ENCODE measurements at regions not wholly inside any gene's neighbourhood (a gene's known extent, or its start where the extent isn't known, plus 50 kb on each side); places are given as distances from the start of the nearest gene placed in this dataset.

DNA sequence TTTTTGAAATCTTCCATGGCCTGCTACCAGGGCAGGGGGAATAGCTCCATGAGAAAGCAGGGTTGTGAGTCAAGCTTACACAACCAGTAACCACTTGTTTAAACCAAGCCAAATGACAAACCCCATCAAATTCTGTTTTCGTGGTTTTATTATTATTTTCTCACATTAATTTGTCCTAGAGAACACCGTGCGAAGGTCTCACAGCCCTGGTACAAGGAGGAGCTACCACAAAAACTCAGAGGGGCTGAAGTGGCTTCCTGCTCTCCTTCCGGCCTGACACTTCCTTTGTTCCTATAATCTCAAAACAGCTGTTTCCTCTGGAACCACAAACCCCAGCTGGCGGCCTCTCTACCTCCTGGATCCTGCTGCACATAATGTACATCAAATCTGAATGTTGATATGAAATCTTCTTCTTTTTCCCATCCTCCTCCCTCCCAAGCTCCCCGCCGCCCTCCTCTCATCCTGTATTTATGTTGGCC, 375.9 kb downstream of the MCTP2 start:
- DNase-seq: no peak

DNA sequence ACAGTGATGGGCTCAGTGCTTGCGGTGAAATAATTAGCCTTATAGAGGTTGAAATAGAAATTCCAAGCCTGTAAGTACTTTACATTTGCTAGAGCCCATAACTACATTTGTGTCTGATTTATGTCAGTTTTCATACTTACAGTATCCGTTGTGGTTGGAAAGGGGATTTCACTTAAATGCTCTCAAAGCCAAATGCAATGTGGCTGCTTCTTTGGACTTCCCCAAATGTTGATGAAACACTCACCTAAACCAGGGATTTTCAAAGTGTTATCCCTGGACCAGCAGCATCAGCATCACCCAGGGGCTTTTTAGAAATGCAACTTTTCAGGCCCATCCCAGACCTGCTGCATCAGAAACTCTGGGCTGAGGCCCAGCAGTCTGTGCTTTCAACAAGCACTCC, 378.7 kb downstream of the MCTP2 start:
- no peak for DNase-seq

DNA sequence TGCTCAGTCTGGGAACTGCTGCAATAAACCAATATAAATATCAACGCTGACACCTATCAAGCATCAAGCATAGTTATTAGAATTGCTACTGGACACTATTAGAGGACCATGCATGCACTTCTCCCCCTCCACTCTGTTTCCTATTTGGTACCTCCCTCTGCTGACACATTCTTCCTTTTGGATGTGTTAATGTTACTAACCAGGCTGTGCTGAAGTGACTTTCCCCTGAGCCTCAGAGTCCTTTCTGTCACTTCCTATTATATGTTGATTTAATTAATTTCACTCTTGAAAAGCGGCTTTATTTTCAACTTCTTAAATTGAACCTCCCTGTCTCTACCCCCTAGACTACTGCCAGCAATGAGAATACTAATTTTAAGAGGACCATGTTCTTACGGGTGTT, 379.1 kb downstream of the MCTP2 start:
- no peak for DNase-seq

DNA sequence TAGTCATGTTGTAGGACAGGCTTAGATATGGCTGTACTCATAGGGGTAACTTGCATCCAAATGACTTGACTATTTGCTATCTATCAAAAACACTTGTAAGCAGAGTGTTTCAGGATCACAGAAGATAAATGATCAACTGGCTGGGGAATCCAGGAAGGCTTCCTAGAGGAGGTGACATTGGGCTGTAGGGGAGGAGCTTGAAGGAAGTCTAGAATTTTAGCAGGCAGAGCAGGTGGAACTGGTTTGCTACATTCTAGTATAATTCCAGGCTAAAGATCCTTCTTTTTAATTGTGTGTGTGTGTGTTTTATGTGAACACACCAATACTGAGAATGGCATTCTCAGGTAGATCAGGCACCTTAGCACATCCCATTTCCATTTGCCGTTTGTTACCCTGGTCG, 380.3 kb downstream of the MCTP2 start:
- no peak for DNase-seq

DNA sequence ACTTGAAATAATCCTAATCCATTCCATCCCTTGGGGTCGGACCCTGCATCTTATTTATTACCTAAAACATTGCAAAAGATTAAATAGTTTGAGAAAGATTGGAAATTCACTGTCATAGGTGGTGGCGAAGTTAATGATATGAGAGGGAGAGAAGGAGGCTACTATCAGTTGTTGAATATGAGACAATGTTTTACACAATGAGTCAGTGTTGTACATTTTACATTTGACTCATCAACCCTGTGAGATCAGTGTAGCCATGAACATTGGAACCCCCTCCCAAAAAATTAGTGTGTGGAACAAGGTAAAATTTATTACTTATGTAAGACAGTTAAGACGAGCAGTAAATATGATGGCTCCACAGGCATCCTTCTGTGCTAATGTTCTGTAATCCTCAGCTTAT, 384.3 kb downstream of the MCTP2 start:
- DNase-seq: no peak

DNA sequence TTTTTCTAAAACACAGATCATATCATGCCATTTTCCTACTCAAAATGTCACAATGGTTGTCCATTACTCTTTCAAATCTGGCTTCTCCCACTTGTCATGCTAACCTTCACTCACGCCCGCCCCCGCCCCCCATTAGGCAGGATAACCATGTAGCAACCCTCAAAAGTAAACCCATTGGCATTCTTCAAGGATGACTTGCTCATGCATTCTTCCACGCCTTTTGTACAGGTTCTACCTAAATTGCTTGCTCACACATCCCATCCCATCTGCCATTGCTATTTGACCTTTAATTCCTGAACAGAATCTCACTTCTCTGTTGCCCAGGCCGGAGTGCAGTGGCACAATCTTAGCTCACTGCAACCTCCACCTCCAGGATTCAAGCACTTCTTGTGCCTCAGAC, 389.3 kb downstream of the MCTP2 start:
- no peak for DNase-seq

DNA sequence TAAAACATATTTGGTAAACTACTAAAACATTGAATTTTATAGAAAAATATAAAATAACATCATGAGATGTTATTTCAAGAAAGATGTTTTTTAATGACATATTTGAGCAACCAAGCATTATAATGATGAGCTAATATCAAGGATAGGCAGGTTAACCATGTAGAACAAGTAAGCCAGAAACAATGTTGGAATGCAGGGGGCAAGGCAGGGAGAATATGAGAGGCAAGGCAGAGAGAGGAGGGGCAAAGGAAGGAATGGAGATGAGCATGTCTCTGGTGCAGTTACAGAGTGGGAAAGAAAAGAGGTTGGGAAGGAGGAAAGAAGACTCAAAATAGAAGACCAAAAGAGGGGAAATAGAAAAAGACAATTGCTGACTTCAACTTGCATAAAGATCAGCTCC, 390.4 kb downstream of the MCTP2 start:
- no peak for DNase-seq

DNA sequence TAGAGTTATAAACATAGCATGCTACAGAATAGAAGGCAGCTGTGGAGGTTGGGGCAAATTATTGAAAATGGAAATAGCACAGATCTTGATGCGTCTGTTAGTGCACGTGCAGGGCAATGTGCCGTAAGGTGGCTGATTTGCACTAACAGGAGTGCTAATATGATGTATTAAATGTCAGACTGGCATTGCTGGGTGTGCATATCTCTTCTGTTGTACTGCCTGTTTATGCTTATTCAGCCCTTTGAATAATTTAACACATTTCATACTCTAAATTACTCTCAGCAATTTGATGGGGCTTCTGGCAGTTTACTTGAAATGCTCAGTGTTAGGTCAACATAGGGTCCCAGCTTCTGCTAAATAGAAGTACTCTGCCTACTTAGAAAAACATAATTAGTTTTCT, 395.6 kb downstream of the MCTP2 start:
- no peak for DNase-seq

DNA sequence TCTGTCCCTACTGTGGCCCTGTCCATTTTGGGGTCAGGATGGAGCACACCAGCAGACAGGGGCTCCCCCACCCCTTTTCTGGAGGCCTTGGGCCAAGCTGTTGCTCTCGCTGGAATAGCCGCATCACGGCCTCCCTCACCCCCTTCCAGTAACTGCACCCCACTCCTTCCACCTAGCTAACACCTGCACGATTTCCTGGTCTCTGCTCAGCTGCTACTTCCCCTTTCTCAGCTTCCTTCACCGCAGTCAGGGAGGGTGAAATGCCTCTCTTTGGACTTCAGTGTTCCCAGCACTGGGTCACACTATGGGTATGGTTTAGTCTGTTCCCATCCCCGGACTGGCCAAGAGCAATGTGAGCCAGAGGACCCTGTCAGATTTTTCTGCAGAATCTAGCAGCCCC, 400.2 kb downstream of the MCTP2 start:
- no peak for DNase-seq

DNA sequence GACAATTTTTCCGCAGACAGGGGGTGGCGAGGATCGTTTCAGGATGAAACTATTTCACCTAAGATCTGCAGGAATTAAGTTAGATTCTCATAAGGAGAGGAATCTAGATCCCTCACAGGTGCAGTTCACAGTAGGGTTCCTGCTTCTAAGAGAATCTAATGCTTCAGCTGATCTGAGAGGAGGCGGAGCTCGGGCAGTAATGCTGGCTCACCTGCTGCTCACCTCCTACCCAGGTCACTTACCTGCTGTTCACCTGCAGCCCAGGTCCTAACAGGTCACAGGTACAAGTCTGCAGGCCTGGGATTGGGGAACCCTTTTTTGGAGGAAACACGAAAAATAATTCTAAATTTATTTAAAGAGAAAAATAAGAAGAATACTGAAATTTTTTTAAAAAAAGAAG, 406.8 kb downstream of the MCTP2 start:
- DNase-seq: no peak

DNA sequence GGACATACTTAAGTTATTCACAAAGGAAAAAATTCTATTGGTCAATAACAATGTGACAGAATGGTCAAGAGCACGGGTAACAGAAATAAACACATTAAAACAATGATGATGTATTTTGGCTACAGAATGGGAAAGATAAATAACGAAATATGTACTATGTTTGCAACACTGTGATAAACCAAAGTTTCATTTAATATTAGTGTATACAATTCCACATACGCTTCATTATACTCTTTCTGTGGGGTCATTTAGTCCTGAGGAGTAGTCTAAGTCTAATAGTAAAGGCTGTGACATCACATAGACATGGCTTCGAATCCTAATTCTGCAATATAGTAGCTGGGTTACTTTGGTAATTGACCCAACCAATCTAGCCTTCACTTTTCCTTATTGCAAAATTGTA, 408.3 kb downstream of the MCTP2 start:
- DNase-seq: no peak

DNA sequence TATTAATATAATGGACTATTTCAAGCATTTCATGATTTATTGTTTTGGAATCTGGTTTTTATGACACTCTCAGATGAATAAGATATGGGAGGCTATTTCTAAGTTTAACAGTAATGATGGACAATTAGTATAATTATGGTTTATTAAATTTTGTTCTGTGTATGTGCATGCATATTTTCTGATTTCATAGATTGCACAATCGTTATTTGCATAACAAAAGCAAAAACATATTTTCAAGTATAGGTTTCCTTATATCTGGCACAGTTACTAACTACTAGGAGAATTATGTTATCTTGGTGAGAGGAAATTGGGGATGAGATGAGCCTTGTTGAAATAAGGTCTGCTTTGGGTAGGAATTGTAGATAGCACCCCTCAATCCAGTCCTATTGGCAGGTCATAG, 413.1 kb downstream of the MCTP2 start:
- no peak for DNase-seq

DNA sequence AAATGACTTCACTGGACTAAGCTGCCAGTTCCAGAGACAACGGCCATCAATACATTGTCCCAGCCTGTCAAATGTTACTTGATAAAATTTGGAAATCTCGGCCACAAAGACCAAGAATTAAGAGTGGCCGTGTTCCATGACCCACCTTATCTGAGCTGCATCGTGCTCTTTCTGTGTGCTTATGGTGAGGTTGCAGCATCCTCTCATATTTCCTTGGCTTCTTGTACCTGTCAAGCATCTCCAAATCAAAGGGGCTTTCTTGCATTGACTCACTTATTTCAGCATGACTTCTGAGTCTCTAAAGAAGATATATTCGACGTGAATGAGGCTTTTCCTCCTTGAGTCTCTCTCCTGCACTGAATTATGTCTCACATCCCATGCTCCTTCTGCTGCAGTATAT, 421.7 kb downstream of the MCTP2 start:
- DNase-seq: no peak

DNA sequence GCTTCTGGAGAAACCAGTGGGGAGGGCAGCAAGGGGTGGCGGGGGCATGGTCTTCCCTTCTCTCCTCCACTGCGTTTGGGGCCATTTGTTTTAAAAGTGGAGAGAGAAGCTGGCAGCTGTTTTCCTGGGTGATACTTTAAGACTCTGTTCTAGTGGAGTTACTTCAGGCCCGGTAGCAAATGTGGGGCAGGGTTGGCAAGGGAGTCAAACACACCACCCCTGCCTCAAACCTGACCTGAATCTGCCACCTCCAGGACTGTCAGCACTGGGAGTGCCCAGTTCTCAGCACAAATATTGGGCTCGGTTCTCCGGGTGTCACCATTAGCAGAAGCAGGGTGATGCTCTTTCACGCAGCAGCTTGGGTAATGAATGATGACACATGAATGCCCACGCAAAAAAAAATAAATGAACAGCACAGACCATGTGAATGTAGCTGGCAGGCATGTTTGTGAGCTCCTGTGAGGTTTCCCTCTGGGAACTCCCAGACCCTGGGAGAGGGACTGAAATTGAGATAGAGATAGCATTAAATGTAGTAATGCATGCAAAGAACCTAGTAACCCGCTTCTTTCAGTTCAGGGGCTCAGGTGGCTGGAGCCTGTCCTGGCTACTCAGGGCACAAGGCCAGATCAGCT, 424.0 kb downstream of the MCTP2 start:
- DNase-seq: no peak

DNA sequence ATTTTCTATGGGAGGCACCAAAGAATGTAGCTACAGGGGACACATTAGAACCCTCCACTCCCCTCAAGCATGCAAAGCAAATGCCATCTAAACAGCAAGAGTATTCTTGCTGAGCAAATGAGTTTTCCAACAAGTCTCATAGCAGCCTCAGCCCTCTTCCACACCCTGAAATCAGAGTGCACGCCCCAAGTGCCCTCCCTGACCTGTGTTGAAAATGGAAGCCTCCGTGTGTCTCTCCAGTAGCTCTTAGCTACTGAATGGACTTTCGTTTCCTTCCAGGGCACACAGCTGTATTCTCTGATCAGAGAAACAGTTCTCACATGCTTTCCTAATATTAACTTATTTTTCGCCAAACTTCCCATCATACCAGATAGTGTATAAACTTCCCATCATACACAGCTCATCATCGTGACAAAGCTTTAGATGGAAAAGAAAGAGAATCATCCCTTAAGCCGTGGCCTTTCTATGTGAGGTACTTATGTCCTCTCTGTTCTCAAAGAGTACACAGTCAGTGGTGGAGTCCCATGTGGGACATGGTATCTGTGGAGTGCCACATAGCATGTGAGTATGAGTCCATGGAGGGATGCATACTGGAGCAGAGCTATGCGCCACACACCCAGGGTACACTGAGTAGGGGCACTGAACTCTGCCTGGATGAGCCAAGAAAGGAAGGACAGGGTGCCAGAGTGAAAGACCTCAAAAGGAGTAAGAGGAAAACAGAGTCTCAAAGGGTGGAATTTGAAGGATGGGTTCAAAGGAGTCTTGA, 434.5 kb downstream of the MCTP2 start:
- DNase-seq: no peak

DNA sequence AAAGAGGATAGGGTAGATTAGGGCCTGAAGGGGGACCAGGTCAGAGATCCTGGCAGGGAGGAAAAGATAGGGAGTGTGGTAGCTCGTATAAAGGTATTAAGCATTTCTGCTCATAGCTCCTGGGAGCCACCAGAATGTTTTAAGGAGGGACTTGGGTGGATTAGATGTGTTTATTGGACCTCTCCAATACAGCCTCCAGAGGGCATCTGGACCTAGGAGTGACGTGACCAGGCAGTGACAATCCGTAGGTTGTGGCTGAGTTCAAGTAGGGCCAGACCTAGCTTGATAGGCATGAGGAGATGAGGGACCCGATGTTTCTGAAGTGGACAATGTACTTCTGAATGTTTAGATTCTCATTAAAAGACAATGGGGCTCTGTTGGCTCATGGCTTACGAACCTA, 435.2 kb downstream of the MCTP2 start:
- DNase-seq: no peak

DNA sequence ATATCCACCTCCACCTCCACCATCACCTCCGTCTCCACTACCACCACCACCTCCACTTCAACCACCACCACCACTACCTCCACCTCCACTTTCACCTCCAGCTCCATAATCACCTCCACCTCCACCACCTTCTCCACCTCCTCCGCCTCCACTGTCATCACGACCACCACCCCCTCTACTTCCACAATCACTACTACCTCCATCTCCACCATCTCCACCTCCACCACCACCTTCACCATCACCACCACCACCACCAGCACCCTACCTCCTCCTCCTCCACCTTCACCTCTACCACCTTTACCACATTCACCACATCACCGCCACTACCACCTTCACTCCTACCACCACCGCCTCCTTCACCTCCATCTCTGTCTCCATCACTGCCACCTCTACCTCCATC, 435.7 kb downstream of the MCTP2 start:
- no peak for DNase-seq

DNA sequence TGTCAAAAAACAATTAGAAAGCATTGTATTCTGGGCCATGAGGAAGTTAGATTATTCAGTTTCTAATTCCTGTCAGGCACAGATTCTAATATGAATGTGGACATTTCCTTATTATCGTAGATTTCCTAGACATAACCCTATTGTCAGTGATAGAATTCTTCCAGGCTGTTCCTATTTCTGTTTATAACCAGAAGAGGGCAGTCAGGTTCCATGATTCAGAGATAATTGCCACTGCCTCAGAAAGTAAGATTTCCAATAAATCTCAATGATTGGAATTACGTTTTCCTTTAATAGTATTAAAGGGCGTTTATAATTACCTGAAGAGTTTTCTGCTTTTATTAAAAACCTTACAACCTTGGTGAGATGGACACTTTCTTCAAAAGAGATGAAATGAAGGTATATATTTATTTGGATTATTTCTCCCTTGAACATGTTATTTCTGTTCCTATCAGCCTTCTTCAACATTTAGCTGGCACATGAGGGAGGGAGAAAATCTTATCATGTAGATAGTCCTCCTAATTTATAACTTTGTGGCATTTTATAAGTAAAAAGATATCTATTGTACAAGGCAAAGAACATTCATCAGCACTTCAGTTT, 439.2 kb downstream of the MCTP2 start:
- DNase-seq: peak in 1 of 2 experiments; percentile 32

DNA sequence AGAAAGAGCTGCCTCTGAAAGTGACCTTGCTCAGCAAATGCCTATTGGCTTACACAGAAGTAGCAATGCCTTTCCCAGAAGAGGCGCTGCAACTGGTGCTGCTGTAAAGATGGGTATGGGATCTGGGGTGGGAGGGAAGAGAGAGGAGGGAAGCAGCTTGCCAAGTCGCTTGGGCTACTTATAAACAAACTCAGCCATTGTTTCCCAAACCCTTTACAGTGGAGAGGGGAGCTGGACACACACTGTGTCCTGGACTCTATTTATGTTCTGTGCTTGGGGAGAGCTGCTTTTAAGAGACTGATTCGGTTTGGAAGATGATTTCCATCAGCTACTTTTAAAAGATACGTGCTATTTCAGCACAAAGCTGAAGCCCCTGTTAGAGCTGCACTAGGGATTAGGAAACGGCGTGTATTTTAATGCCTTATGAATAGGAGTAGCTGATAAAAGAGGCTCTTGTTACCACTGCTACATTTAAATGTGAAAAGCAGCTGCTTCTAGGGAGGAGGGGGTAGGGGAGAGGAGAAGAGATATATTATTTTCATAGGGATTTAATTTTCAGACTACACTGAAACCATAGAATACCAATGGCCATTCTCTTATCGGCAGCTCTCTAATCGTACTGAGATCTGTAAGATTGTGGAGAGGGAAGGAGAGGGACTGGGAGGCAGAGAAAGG, 440.6 kb downstream of the MCTP2 start:
- no peak for DNase-seq

DNA sequence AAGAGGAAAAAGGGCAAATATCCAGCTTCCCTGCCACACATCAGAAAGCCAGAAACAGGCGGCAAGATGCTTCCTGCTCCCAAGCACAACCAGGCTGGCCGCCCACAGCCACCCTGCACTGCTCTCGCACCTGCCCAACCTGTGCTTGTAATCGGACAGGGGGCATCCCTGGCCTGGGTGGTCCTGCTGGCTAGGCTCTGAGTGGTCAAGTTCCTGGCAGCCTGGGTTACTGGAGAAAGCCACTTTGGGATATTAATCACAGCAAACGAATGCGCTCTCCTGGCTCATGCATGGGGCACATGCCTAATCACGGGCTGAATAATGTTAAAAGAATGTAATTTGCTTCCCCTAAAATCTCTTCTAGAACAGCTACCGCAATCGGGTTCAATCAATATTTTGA, 442.4 kb downstream of the MCTP2 start:
- DNase-seq: no peak

DNA sequence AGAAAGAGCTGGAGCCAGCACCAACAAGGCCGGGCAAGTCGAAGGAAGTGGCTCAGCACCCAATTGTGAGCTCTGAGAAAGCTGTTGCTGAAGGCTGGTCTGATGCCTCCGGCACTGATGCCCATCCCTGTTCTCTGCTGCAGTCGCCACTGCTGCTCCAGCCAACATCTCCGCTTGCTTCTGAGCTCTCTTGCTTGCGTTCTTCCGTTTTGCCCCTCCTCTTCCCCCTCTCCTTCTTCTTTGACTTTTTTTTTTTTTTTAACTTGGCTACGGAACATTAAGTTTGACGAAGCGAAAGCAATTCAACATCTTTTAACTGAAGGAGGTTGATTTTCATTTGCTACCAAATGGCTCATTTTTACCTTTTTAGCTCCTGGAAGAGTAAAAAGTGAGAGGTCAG, 442.9 kb downstream of the MCTP2 start:
- DNase-seq: no peak

DNA sequence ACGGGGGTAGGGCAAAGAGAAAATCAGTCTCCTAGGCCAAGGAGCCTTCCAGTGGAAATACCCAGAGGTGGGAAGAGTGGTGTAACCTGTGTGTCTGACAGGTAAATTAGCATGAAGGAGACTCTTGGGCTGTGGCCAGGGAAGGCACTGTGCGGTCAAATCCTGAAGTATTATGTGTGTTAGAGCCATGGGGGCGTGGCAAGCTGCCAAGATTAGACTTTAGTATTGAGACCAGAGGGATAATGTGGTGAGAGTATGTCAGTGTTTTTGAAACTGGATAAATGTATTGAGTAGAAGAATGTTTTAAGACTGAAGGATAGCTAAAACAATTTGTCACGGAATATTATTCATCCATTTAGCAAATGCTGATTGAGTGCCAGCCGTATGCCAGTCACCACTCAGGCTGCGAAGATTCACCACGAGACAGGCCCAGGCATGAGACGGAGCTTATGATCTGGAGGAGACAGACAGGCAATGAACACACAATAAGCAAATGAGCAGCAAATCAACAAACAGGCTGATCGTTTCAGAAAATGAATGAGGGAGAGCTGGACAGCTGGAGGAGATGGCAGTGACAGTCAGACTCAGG, 445.9 kb downstream of the MCTP2 start:
- no peak for DNase-seq

DNA sequence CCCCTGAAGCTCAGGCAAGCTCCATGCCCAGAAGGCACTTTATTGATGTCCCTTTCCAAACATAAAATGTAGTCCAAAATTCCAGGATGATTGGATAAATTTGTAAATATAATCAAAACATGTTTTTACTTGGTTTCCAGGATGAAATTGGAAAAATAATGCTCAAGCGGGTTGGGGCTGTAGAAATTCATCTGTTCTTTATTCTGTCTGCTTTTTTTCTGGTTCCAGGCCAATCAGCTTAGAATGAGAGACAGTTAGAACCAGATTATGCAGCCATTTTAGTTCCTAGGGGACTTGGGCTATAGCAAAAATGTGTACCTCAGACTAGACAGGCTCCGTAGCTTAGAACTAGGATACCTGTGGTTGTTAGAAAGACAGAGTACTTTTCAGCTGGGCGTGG, 450.8 kb downstream of the MCTP2 start:
- no peak for DNase-seq

DNA sequence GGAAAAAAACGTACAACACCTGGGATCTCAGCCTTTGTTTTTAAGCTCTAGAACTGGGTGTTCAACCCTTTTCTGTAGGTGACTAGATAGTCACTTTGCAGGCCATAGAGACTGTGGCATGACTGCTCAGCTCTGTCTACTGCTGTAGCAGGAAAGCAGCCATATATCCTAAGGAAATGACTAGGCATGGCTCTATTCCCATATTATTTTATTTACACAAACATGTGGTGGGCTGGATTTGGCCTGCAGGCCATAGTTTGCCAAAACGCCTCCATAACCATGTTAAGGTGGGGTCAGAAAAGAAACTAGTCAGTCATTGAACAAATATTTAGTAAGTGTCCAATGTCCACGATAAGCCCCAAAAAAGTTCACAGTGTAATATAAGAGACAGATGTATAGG, 452.5 kb downstream of the MCTP2 start:
- DNase-seq: no peak

Data from SHP77 (cell line).